Ascending aorta (tissue), 2 donors: ENCODE measurements at regions not wholly inside any gene's neighbourhood (a gene's known extent, or its start where the extent isn't known, plus 50 kb on each side); places are given as distances from the start of the nearest gene placed in this dataset.

Experiments
- DNase-seq, 2 donors: peaks; one replicate each; pipeline ENCODE4 v3.0.0-alpha.2; 2019; ENCODE audit warnings: low spot score in 2 of 2
- H3K27ac ChIP-seq, 2 donors: fragments of 200-600 bp; sonication (generic); one replicate each; pipeline ENCODE4 v1.5.1; 2016 to 2017; ENCODE audit warnings: mild to moderate bottlenecking in 1 of 2
- H3K27me3 ChIP-seq: fragments of 200-600 bp; sonication (generic); one replicate; pipeline ENCODE4 v1.5.1; 2017
- H3K36me3 ChIP-seq, 2 donors: fragments of 200-600 bp; sonication (generic); one replicate each; pipeline ENCODE4 v1.5.1; 2016
- H3K4me1 ChIP-seq, 2 donors: fragments of 200-600 bp; sonication (generic); one replicate each; pipeline ENCODE4 v1.5.1; 2016 to 2017; ENCODE audit warnings: mild to moderate bottlenecking in 1 of 2
- H3K4me3 ChIP-seq, 2 donors: fragments of 200-600 bp; sonication (generic); one replicate each; pipeline ENCODE4 v1.5.1; 2016 to 2017; ENCODE audit warnings: mild to moderate bottlenecking in 1 of 2
- H3K9me3 ChIP-seq, 2 donors: fragments of 200-600 bp; sonication (generic); one replicate each; pipeline ENCODE4 v1.5.1; 2016
- intact Hi-C: fragments of 100-400 bp; cut with DNase I; formaldehyde crosslinking; loops from one replicate; pipeline ENCODE4 v1.15.1; 2023
- TF ChIP-seq, protein P1 (sequence below), 3 experiments: fragments of 200-600 bp in 2 of 3; fragments of 450-650 bp in 1 of 3; sonication (generic) in 2 of 3; IDR thresholded peaks; one replicate each; pipeline ENCODE4 v1.5.1; 2016 to 2019; ENCODE audit warnings: antibody characterized with exemption in 3 of 3, mild to moderate bottlenecking in 1 of 3, moderate library complexity in 1 of 3

DNA sequence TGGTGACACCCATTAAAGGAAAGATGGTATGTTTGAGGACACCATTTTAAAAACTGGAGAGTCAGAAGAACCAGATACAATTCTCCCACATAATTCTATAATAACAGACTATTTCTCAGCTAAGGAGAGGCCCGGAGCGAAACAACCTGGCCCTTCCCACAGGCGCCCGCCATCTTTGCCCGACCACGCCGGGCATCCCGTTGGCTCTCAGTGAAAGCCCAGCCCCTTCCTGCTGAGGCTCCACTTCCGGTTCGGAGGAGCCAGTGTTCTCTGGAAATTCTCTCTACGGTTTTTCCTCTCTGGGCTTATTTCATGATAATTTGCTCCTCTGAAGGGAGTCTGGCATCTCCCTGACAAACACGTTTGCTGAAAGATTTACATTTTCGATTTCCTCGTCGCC, 175.7 kb downstream of the AXIN2 start:
- TF ChIP-seq, protein P1, sequence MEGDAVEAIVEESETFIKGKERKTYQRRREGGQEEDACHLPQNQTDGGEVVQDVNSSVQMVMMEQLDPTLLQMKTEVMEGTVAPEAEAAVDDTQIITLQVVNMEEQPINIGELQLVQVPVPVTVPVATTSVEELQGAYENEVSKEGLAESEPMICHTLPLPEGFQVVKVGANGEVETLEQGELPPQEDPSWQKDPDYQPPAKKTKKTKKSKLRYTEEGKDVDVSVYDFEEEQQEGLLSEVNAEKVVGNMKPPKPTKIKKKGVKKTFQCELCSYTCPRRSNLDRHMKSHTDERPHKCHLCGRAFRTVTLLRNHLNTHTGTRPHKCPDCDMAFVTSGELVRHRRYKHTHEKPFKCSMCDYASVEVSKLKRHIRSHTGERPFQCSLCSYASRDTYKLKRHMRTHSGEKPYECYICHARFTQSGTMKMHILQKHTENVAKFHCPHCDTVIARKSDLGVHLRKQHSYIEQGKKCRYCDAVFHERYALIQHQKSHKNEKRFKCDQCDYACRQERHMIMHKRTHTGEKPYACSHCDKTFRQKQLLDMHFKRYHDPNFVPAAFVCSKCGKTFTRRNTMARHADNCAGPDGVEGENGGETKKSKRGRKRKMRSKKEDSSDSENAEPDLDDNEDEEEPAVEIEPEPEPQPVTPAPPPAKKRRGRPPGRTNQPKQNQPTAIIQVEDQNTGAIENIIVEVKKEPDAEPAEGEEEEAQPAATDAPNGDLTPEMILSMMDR (IDR thresholded peaks at IDR 0.05), result no peak
- no peaks in the 10 kb centered on the region for H3K27me3 ChIP-seq
- no peak overlapping the region for H3K27ac ChIP-seq
- no peak for DNase-seq
- H3K36me3 ChIP-seq, result no peaks in the 10 kb centered on the region
- H3K4me1 ChIP-seq, result no peaks in the 10 kb centered on the region
- intact Hi-C loops, result no loop called here
- H3K4me3 ChIP-seq, result no peak overlapping the region
- H3K9me3 ChIP-seq, result no peaks in the 10 kb centered on the region

DNA sequence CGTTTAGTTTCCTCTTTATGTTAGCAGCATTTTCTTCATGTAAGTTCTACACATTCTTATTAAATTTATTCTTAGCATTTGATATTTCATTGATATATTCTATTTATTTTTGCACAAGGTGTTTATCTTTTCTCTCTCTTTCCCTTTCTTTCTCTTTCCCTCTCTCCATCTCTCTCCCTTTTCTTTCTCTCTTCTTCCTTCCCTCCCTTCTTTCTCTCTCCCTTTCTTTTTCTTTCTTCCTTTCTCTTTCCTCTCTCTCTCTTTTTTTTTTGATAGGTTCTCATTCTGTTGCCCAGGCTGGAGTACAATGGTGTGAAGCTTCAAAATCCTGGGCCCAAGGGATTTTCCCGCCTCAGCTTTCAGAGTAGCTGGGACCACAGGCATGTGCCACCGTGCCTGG, 176.4 kb downstream of the AXIN2 start:
- Histone ChIP-seq H3K27me3 (no peaks in the 10 kb centered on the region), H3K27ac (no peak overlapping the region), H3K4me1 (no peaks in the 10 kb centered on the region), H3K36me3 (no peaks in the 10 kb centered on the region), H3K9me3 (no peaks in the 10 kb centered on the region), H3K4me3 (no peak overlapping the region)
- TF ChIP-seq, protein P1 (IDR thresholded peaks at IDR 0.05), result no peak
- no peak for DNase-seq
- intact Hi-C loops, result no loop called here

DNA sequence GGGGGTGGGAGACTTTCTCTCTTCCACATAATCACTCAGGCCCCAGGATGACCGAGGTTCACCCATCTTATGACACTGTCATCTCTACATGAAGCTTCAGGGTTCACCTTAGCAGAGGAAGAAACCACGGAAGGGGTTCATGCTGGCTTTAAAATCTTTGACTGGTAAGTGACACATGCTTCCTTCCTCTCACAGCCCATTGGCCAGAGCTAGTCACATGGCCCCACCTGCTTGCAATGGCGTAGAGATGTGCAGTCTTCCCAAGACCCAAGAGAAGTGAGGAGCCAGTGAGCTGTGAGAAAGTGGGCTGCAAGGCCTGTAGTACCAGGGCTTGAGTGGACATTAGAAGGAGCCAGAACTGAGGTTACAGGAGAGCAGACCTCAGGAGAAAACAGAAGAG, 180.3 kb downstream of the AXIN2 start:
- TF ChIP-seq, protein P1 (IDR thresholded peaks at IDR 0.05), result no peak
- Histone ChIP-seq H3K36me3 (no peaks in the 10 kb centered on the region), H3K9me3 (no peaks in the 10 kb centered on the region), H3K4me1 (no peaks in the 10 kb centered on the region), H3K27ac (no peak overlapping the region), H3K4me3 (no peak overlapping the region), H3K27me3 (no peaks in the 10 kb centered on the region)
- DNase-seq, result no peak
- intact Hi-C loops, result no loop called here

DNA sequence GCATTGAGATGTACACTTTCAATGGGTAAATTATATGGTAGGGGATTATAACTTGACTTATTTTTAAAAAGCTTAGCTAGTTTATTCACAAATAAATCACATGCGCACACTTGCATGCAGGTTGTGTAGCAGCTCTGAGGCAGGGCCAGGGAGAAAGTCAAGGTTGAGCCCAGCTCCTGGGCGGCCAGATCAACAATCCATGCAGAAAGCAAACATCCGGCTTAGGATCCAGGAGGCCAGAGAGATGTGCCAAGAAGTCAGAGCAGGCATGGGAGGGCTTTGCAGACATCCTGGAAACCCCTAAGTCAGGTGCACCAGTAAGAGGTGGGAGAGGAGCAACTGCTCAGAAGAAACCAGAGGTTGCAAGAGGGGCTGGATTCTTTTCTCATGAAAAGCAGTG, 186.5 kb downstream of the AXIN2 start:
- DNase-seq, result no peak
- no peak overlapping the region for H3K4me3 ChIP-seq
- H3K36me3 ChIP-seq, result no peaks in the 10 kb centered on the region
- no peaks in the 10 kb centered on the region for H3K9me3 ChIP-seq
- H3K27ac ChIP-seq, result no peak overlapping the region
- no peaks in the 10 kb centered on the region for H3K4me1 ChIP-seq
- no peaks in the 10 kb centered on the region for H3K27me3 ChIP-seq
- TF ChIP-seq, protein P1 (IDR thresholded peaks at IDR 0.05), result no peak
- intact Hi-C loops, result no loop called here

DNA sequence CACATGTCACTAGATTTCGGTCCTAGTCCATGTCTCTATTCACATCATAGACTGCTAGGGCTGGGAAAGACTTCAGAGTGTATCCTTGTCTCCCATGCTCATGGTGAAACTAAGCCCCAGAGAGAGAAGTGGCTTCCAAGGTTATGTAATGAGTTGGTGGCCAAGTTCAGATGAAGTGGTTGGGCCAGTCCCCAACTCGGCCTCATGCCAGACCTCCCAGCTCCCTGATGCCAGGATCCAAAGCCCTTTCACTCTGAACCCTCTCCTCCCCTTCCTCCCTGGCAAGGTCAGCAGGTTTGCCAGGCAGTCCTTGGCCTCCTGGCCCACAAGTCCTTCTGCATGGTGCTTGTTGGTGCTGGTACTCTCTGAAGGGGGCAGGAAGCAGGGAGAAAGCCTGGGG, 189.7 kb downstream of the AXIN2 start:
- Histone ChIP-seq H3K36me3 (no peaks in the 10 kb centered on the region), H3K27me3 (no peaks in the 10 kb centered on the region), H3K9me3 (no peaks in the 10 kb centered on the region), H3K4me3 (no peak overlapping the region), H3K27ac (no peak overlapping the region), H3K4me1 (no peaks in the 10 kb centered on the region)
- intact Hi-C loops, result no loop called here
- TF ChIP-seq, protein P1 (IDR thresholded peaks at IDR 0.05), result no peak
- no peak for DNase-seq

DNA sequence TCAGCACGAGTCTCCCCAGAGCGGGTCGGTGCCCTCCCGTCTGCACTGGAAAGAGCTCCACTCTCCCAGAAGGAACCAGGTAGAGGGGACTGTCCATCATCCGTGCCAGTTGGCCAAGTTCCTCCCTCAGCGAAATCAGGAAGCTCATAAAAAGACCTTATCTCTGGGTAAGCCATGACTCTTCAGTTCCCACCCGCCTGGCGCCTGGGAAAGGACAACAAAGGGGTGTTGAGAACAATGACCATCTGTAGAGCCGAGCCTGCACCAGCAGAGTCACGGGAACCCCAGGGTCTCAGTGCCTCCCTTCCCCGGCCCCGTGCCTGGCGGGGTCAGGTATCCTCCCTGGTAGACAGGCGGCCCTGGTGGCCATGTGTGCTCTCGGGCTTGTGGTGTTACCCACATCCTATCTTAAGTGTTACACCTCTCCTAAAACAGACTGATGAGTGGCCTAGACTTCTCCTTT, 190.7 kb downstream of the AXIN2 start:
- H3K36me3 ChIP-seq, result no peaks in the 10 kb centered on the region
- no peak for DNase-seq
- H3K27me3 ChIP-seq, result no peaks in the 10 kb centered on the region
- no peak overlapping the region for H3K4me3 ChIP-seq
- H3K4me1 ChIP-seq, result no peaks in the 10 kb centered on the region
- intact Hi-C loops, result no loop called here
- H3K9me3 ChIP-seq, result no peaks in the 10 kb centered on the region
- no peak overlapping the region for H3K27ac ChIP-seq
- TF ChIP-seq, protein P1 (IDR thresholded peaks at IDR 0.05), result no peak
